CD4-positive, alpha-beta T cell treated with Interleukin-4 for 4 hours (primary cell): ENCODE measurements at regions not wholly inside any gene's neighbourhood (a gene's known extent, or its start where the extent isn't known, plus 50 kb on each side); places are given as distances from the start of the nearest gene placed in this dataset.

Experiments
- DNase-seq: peaks from one replicate; pipeline ENCODE4 v3.0.0-alpha.2; 2020

DNA sequence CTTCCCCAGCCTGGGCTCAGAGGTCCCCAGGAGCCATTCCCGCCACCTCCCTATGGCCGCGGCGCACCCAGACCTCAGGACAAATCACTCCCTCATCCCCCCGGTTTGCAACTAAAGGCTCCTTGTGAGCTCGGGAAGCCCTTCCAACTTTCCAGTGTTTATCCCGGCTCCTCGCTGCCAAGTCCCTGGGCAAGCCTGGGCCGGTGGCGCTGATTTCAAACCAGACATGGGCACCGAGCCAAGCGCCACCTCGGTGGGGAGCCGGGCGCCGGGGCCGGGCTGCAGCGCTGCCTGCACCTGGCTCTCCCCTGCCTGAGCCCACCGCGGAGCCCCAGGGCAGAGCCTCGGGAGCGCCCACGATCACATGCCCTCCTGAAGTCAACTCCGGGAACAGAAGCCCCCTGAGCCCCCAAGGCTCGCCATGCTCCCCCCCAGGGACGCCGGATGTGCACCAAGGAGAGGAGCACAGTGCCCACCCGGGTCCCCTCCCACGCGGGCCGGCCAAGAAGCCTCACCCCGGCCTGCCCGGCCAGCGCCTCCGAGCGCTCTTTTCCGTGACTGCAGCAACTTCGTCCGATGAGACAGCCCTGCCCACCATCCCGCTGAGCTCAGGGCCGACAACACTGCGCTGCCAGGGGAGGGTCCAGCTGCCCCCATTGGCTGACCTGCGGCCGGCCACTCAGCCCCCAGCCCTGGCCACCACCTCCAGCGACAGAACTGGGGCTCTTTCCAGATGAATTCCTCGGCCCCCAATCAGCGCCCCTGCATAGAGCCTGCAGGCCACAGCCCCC, 50.0 kb downstream of the NCOR2 start:
- DNase-seq, result no peak

DNA sequence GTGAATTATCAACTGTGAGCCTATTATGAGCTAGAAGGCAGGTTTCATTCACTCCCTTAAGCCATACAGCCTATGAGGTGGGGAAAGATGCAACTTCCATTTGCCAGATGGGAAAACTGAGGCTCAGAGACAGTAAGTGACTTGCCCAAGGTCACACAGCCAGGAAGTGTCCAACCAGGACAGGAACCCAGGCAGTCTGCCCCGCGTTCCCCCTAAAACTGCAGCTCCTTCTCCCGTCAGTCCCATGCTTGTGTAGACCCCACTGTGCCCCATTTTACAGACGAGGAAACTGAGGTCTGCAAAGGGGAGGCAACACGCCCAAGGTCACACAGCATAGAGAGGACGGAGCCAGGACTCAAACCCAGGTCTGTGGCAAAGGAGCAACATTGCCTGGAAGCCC, 50.6 kb downstream of the NCOR2 start:
- no peak for DNase-seq

DNA sequence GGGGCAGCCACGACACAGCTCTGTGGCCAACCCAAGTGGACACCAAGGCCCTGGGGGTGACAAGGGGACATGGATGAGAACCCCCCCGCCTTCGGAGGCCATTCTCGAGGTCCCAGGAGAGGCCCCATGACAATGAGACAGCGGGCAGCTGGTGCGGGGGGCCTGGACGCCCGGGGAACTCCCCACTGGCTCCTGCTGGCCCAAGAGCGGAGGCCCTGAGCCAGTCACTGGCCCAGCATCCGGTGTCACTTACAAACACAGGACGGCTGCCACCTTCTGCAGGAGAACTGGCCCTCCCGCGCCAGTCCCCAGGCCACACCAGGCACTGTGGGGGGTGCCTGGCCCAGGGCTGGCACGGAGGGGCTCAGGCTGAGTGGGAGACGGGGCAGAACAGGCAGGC, 51.4 kb downstream of the NCOR2 start:
- DNase-seq, result no peak

DNA sequence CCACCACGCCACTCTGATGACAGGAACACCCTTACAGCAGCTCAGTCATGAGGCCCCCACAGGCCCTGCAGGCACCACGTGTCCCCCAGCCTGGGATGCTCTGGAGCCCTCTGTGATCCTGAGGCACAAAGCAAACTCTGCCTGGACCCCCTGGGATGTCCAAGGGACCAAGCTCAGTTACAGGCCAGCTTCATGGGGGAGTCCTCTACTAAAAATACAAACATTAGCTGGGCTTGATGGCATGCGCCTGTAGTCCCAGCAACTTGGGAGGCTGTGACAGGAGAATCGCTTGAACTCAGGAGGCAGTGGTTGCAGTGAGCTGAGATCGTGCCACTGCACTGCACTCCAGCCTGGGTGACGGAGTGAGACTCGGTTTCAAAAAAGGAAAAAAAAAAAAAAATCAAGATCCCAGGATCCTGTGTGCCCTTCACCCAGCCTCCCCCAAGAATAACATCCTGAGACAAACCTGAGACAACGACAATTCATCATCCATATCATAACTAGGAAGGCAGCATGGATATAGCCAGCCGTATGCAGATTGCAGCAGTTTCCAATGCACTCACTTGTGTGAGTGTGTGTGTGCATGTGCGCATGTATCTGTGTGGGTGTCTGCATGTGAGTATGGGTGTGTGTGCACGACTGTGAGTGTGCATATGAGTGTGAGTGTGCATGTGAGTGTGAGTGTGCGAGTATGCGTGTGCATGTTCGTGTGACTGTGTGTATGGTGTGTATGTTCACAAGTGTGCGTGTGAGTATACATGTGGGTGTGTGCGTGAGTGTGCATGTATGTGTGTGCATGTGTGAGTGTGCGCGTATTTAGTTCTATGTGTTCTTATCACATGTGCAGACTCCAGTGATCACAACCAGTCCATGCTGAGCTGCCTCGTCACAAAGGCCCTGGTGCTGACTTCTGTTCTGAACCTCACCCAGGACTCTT, 52.1 kb downstream of the NCOR2 start:
- DNase-seq, result no peak

DNA sequence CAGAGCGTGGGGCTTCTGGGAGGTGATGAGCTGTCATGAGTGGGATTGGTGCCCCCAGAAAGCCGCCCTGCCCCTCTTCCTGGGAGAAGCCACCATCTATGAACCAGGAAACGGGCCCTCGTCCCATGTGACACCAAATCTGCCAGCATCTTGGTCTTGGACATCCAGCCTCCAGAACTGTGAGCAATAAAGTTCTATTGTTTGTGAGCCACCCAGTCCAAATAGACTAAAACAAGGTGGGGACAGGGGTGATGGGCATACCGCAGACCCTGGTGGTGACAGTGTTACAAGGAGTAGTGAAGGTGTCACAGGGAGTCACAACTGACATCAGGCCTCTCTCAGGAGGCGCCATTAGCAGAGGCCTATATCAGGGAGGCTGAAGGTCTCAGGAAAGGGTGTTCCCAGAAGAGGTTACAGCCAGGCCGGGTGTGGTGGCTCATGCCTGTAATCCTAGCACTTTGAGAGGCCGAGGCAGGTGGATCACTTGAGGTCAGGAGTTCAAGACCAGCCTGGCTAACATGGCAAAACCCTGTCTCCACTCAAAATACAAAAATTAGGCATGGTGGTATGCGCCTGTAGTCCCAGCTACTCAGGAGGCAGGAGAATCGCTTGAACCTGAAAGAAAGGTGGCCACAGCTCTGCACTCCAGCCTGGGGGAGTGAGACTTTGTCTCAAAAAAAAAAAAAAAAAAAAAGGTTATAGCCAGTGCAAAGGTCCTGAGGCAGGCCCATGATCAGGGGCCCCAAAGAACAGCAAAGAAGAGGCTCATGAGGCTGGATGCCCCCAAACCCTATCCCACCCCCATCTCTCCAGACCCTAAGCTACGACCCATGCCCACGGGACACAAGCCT, 53.0 kb downstream of the NCOR2 start:
- no peak for DNase-seq

DNA sequence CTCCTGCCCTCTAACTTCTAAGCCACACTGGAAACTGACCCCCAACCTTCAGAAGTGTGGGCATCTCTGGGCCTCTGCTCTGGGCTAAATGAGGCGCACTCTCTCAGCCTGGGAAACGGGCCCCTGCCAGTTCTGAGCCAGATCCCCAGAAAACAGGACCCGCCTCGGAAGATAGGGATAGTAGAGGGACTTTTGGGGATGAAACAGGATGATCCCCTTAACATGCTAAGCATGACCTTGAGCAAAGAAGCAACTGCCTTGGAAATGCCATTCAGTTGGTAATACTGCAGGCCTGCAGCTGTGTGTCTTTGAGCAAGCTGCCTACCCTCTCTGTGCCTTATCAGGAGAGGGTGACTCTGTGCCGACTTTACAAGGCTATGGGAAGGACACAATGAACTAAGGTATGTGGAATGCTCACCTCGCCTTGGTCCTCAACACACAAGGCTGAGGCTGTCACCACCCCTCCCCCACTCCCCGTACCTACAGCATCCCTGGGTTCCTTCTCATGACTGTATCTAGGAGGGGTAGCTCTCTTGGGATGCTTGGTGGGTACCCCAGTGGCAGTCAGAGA, 54.0 kb downstream of the NCOR2 start:
- DNase-seq, result no peak

DNA sequence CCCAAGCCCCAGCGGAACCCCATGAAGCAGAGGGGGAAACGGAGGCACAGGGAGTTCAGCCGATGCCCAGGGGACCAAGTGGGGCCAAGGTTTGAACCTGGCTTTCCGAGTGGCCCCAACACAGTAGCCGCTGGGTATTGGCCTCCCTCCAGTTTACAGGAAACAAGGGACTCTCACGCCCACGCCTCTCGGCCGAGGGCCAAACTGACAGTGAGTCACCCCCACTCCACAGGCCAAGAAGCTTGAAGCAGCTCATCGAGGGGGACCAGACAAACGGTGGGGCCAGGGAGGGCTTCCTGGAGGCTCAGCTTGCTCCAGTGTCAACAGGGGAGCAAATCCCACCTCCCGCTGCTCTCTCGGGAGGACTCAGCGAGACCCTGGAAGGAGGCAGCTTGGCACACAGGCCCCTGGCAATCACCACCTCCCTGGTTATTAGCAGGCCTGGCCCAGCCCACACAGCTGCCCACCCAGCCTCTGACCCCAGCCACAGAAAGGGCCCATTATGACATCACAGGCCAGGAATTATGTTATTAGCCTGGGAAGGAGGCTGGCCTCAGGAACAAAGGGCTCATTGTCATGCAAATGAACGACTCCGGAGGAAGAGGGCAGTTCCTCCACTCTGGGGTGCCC, 54.6 kb downstream of the NCOR2 start:
- no peak for DNase-seq

DNA sequence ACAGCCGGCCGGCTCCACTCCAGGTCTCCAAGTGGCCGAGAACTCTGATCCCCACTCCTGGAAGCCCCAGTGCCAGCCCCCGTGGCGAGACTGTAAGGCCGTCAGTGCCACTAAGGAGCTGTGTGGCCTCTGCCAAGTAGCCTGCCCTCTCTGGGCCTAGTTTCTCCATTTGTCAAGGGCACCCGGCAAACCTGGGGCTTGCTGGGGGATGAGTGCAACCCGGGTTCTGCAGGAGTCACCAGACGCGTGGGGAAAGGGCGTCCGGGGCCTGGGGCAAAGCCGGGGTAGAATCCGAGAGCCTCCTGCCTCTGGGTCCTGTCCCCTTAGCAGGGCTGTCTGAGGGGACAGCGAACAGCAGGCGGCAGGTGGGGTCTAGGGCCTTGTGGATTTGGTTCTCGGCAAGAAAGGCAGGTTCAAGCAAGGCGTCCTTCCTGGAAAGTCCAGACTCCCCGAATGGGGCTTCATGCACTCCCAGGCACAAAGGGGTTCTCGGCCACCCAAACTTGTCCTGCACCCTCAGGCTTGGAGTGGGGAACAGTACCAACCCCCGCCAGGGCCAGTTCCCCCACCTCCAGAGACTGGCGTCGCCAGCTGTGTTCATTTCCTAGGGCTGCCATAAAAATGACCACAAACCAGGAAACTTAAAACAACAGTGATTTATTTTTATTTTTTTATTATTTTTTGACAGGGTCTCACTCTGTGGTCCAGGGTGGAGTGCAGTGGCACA, 56.0 kb downstream of the NCOR2 start:
- no peak for DNase-seq

DNA sequence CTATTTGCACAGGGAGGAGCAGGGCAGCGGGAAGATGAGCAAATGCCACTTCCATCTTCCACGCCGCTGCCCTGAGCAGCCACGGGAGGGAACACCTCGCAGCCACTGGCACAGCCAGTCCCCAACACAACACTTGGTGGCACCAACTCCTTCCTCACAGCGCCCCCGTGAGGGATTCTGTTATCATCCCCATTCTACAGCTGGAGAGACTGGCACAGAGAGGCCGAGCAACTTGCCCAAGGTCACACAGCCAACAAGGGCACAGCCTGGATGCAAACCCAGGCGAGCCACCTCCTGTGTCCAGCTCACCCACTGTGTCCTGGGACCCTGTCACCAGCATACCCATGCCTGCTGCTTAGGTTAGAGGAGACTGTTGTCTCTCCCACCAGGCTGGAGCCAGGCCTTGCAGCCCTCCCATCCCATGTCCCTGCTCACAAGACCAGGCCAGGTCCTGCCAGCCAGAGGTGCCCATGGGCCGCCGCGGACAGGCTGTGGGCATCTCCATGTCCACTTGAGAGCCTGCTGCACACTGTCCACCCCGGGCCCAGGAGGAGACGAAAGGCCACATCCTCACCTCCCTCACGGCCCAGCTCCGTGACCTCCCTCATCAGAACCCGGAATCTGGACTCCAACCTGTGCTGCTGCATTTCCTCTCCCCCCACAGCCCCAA, 57.0 kb downstream of the NCOR2 start:
- DNase-seq, result peak; percentile 10

DNA sequence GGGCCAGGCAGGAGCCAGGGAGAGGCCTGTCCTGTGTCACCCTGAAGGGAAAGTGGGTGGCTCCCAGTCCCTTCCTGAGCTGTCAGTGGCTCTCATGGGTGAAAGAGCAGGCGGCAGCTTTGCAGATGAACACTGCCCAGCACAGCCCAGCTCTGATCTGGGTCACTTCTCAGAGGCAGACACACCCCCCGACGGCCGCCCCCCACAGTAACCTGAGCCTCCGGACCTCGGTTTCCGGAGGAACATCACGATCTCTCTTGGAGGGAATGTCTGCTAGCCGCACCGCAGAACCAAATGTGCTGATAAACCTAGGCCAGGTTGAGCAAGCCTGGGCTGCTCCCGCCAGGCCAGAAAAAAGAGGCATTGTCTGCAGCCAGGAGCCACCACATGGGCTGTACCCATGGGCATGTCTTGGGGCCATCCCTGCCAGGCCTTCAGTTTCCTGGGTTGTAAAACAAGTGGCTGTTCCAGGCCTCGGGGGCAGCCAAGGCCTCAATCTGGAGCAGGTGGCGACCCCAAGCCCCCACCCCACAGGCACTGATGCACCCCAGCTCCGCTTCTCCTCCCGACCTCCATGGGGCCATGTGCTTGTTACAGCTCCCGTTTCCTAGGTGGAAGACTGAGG, 57.6 kb downstream of the NCOR2 start:
- DNase-seq, result no peak

DNA sequence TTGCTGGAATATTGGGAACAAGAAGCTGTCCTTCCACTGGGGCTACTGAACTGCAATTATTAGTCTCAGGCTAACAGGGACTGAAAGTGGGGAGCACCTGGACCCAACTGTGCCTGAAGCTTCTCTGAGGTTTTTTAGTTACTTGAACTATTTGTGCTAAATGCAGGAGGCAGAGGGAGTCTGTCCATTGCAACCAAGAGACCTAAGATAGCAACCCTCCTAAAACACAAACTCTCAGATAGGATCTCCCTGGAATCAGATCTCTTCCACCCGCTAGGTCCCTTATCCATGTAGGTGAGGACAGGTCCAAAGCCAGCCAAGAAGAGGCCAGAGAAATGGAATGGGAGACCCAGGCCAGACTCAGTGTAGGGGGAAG, 58.1 kb downstream of the NCOR2 start:
- no peak for DNase-seq

DNA sequence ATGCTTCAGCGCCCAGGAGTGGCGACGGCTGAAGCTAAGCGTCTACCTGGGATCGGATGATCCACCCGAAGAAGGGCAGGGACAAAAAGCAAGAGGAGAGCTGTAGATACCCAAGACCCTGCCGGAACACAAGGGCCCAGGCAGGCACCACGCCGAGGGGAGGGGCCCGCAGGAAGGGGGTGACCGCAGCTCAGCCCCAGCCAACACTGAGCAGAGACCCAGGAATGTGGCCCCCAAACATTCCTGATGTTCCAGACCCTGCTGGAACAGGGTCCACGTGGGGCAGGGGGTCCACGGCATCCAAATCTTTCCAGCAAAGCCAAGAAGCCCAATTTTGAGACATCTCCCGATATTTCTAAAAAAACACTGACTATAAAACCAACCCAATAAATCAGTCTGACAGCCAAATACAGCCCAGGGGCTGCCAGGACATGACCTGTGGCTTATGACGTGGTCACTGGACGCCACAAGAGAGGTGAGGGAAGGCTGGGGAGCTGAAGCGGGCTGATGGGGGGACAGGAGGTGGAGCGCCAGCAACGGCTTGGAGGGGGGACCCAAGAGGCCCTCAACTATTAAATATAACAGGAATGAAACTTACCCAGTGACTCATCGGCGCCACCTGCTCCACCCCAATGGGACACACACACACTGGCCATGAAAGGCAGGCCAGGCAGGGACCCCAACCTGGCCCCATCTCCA, 58.9 kb downstream of the NCOR2 start:
- DNase-seq, result no peak

DNA sequence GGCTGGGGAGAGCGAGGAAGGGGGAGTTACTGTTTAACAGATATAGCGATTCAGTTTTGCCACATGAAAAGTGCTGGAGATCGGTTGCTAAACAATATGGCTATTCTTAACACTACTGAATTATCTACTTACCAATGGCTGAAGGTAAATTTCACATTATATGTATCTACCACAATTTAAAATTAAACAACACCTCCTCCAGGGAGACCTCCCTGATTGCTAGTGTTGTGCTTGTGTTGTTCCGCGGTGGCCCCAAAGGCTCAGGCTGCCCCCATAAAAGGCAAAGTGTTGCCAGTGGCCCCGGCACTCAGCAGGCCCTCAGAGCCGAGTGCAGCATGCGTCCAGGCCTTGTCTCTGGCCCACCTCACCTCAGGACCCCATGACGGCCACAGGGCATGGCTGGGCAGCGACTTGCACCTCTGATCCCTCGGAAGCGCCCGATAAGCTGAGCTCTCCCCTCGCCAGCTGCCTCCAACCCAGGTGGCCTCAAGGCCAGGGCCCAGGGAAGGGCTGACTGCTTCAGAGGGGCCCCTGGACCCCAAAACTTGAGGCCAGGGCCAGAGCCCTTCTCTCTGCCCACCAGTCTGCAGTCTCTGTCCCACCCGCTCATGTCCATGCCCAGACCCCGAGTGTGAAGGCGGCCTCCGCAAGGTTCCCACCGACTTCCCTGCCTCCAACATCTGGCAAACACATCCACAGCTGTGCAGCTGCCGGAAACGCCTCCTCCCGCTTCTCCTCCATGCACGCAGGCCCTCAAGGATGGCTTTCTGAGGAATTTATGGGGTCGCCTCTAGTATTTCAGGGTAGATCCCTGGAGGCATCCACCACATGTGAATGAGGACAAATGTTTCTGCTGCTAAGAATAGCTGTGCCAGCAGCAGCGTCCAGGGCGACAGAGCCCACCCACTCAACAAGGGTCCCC, 60.0 kb downstream of the NCOR2 start:
- no peak for DNase-seq

DNA sequence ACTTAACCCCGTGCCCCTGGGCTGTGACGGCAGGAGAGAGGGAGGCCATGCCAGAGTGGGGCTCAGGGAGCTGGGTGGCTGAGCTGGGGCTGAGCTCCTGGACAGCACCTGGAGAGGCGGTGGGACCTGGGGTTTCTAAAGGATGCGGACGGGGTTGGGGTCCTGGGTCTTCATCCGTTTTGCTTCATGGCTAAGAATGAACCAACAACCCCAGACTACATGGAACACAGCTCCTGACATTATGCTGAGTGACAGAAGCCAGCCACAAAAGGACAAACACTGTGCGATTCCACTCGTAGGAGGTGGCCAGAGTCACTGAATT, 60.6 kb downstream of the NCOR2 start:
- no peak for DNase-seq

DNA sequence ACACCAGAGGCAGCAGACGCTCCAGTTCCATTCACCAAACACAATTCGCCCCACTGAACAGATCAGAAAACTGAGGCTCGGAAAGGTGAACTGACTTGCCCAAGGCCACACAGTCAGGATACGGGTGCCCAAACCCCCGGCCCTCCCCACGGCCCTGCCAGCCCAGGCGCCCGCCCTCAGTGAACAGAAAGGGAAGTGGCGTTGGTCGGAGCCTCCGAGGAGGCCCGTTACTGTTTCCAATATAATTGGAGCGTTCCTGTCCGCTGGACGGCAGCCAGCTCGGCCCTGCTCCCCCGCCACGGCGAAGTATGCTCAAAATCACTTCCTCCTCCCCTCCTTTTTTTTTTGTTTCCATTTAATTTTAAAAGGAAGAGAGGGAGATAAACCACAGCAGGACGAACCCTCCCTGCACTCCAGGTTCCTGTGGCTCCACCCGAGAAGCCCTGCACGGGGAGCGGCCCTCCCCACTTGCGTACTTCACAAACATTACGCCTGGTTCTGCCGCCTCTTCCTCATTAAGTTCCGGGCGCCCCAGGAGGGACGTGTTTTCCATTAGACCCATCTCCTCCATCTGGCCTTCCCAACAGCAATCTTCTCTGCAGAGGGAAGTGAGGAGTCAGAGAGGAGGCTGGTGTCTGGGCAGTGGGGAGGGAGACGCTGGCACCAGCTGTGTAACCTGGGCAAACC, 61.1 kb downstream of the NCOR2 start:
- peak; percentile 18 for DNase-seq

DNA sequence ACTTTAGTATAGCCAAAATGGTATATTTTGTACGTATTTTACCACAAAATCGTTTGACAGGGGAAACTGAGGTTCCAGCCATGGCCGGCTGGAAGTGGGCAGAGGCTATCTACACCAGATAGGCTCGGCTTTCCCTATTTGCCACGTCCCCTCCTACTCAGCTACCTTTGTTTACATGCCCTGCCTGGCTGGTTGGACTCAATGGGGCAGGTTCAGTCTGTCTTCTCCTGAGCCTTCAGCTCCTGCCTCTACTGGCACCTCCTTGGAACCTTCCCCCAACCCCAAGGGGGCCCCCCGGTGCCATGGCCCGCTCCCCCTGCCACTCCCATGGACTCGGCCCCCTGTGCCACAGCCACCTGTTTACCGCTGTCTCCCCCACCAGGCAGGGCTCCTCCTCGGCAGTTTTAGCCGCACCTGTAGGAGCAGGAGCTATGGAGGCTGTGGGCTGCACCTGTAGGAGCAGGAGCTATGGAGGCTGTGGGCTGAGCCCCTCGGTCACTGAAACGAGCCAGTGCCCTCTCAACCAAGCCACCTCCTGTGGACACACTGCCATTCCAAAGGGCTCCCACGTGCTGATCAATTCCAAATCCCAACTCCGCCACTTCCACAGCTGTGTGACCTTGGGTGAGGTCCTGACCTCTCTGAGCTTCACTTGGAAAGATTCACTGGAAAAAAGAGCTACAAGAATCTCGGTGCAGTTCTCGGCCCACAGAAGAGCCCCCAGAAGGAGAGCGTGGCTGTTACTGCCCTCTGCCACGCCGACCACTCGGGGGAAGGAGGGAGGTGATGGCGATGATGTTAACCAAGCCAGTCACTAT, 62.2 kb downstream of the NCOR2 start:
- no peak for DNase-seq

DNA sequence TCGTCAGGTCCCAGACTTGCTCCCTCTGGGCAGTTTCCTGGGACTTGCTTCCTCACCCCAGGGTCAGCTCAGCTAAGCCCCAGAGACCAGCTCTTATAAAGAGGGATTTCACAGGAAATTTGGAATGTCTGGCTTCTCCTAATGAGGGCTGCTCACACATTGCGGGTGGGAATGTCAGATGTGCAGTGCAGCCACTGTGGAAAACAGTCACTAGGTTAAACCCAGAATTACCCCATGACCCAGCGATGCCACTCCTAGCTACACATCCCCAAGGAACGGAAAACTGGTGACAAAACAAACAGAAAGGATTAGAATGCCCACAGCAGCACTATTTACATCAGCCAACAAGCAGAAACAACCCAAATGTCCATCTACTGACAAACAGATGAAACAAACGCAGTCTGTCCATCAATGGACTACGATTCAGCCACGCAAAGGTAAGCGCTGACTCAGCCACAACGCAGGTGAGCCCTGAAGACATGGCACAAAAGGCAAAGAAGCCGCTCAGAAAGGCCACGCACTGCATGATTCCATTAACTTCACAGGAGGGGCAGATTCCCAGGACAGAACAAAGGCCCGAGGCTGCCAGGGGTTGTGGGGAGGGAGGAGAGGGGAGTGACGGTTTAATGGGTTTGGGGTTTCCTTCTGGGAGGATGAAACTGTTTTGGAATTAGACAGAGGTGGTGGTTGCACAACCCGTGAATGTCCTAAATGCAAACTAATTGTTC, 63.0 kb downstream of the NCOR2 start:
- DNase-seq, result no peak
